GM12878 (cell line): ENCODE measurements at regions not wholly inside any gene's neighbourhood (a gene's known extent, or its start where the extent isn't known, plus 50 kb on each side); places are given as distances from the start of the nearest gene placed in this dataset.

Experiments
- CTCF ChIP-seq, 3 experiments: IDR thresholded peaks in 2 of 3; conservative IDR thresholded peaks in 1 of 3; 2 replicates each; pipeline ENCODE4 v1.5.1; 2011; ENCODE audit warnings: low read depth in 3 of 3, low read length in 3 of 3, mild to moderate bottlenecking in 3 of 3, control low read depth in 2 of 3, moderate library complexity in 2 of 3, inconsistent platforms in 1 of 3, mixed read lengths in 1 of 3; ENCODE audit not compliant: control insufficient read depth in 2 of 3, insufficient read depth in 1 of 3; ENCODE audit errors: extremely low read depth in 1 of 3
- EGR1 ChIP-seq, 2 experiments: IDR thresholded peaks; 1 replicate in 1 of 2; 2 replicates in 1 of 2; pipeline ENCODE4 v1.6.1; 2011 to 2012; ENCODE audit warnings: low read depth in 2 of 2, low read length in 2 of 2, borderline replicate concordance in 1 of 2, mild to moderate bottlenecking in 1 of 2, moderate library complexity in 1 of 2
- ESRRA ChIP-seq: IDR thresholded peaks from 2 replicates; pipeline ENCODE4 v1.6.1; 2012; ENCODE audit warnings: mild to moderate bottlenecking, low read length, improper control_type of control experiment
- MAX ChIP-seq: IDR thresholded peaks from 2 replicates; pipeline ENCODE4 v1.6.1; 2012; ENCODE audit warnings: low read depth, low read length, improper control_type of control experiment
- NFIC ChIP-seq: IDR thresholded peaks from 2 replicates; pipeline ENCODE4 v1.6.1; 2012; ENCODE audit warnings: low read depth, mild to moderate bottlenecking, inconsistent platforms, low read length, moderate library complexity
- PAX8 ChIP-seq: fragments of 450-650 bp; IDR thresholded peaks from 2 replicates; pipeline ENCODE4 v1.6.1; 2017; ENCODE audit warnings: mild to moderate bottlenecking, moderate library complexity
- SREBF1 ChIP-seq: IDR thresholded peaks from 2 replicates; pipeline ENCODE4 v1.6.1; 2012; ENCODE audit warnings: mild to moderate bottlenecking, low read length
- TCF7 ChIP-seq: IDR thresholded peaks from 2 replicates; pipeline ENCODE4 v1.6.1; 2014; ENCODE audit warnings: antibody characterized with exemption, borderline replicate concordance
- ZNF274 ChIP-seq: IDR thresholded peaks from one replicate; pipeline ENCODE4 v1.8.0; 2011; ENCODE audit not compliant: insufficient read length, insufficient read depth

- TF ChIP-seq CTCF (IDR thresholded peaks at IDR 0.05 in 2 of 3, conservative IDR thresholded peaks at IDR 0.05 in 1 of 3; ENCODE audit: control insufficient read depth in 2 of 3, extremely low read depth in 1 of 3, insufficient read depth in 1 of 3, low read depth in 3 of 3, low read length in 3 of 3) (no peak), ESRRA (no peak), MAX (no peak), ZNF274 (no peak), TCF7 (no peak), NFIC (no peak), PAX8 (no peak), EGR1 (IDR thresholded peaks at IDR 0.05; ENCODE audit: borderline replicate concordance in 1 of 2, low read depth in 2 of 2, low read length in 2 of 2) (no peak), SREBF1 (no peak)
Measured at GRCh38 chr2:221629468-221629867, 57.4 kb upstream of the EPHA4 start.
